ENCODE measurements at regions not wholly inside any gene's neighbourhood (a gene's known extent, or its start where the extent isn't known, plus 50 kb on each side); places are given as distances from the start of the nearest gene placed in this dataset.

- intact Hi-C loops (cut with micrococcal nuclease), result no loop called here
- POLR2A ChIA-PET, result no interaction called here
These were observed 125.6 kb upstream of the RTL1 start for GRCh38 chr14:101028971-101029667.

More at GRCh38 chr14:101028971-101029667, 125.6 kb upstream of the RTL1 start:
- Histone ChIP-seq H3K27ac (ENCODE audit: insufficient read depth, low read depth, low read length) (no peak overlapping the region), H3K79me2 (ENCODE audit: control insufficient read depth, insufficient read depth, low read length) (no peaks in the 10 kb centered on the region), H3K9ac (replicated peaks; ENCODE audit: extremely low read depth, insufficient read depth, low read length) (no peak overlapping the region), H3K36me3 (ENCODE audit: control insufficient read depth in 2 of 2, extremely low read depth in 1 of 2, insufficient read depth in 2 of 2, low read length in 2 of 2) (peaks cover 2 to 14% of the 10 kb centered on the region in 2 experiments), H3K27me3 (ENCODE audit: control insufficient read depth in 2 of 2, insufficient read depth in 2 of 2, low read length in 2 of 2) (no peaks in the 10 kb centered on the region), H2AFZ (ENCODE audit: low read depth, low read length) (no peak overlapping the region), H4K20me1 (replicated peaks; ENCODE audit: control insufficient read depth, extremely low read depth, insufficient read depth, low read length) (no peaks in the 10 kb centered on the region), H3K4me3 (replicated peaks in 1 of 3; ENCODE audit: insufficient read depth in 1 of 3, low read depth in 1 of 3, low read length in 3 of 3) (no peak overlapping the region), H3K9me3 (replicated peaks; ENCODE audit: control insufficient read depth, insufficient read depth, low read length) (no peaks in the 10 kb centered on the region), H3K4me2 (ENCODE audit: insufficient read depth, low read length) (no peak overlapping the region), H3K9me1 (replicated peaks; ENCODE audit: control insufficient read depth, extremely low read depth, insufficient read depth, low read length) (no peaks in the 10 kb centered on the region), H3K4me1 (ENCODE audit: control insufficient read depth, extremely low read depth, insufficient read depth, low read length) (no peaks in the 10 kb centered on the region)
- no TSS peak for BruUV-seq (replicated peaks)
- TF ChIP-seq POLR2AphosphoS5 (IDR thresholded peaks at IDR 0.05; ENCODE audit: insufficient read depth, low read depth, low read length), result no peak
- no peak for TF ChIP-seq FOS (IDR thresholded peaks at IDR 0.05; ENCODE audit: borderline replicate concordance, insufficient read depth, low read length)
- TF ChIP-seq JUN (IDR thresholded peaks at IDR 0.05; ENCODE audit: borderline replicate concordance, insufficient read depth, insufficient read length, low read depth), result no peak
- no peak for TF ChIP-seq GATA2 (IDR thresholded peaks at IDR 0.05; ENCODE audit: insufficient read depth, insufficient read length, low read depth, low read length)
- no peak for TF ChIP-seq CTCF (IDR thresholded peaks at IDR 0.05; ENCODE audit: extremely low read depth in 1 of 2, insufficient read depth in 1 of 2, low read depth in 1 of 2, low read length in 2 of 2)
- TF ChIP-seq, protein P1, sequence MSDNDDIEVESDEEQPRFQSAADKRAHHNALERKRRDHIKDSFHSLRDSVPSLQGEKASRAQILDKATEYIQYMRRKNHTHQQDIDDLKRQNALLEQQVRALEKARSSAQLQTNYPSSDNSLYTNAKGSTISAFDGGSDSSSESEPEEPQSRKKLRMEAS (IDR thresholded peaks at IDR 0.05; ENCODE audit: insufficient read depth, insufficient read length), result no peak
- TF ChIP-seq EZH2 (IDR thresholded peaks at IDR 0.05; ENCODE audit: borderline replicate concordance, low read depth, low read length, severe bottlenecking), result no peak
- TF ChIP-seq POLR2A (IDR thresholded peaks at IDR 0.05; ENCODE audit: low read depth, low read length), result no peak
- TF ChIP-seq MYC (IDR thresholded peaks at IDR 0.05; ENCODE audit: low read depth, low read length), result no peak
- FAIRE-seq (no peak), DNase-seq (ENCODE audit: low read depth, low spot score) (no peak)
- dilution Hi-C loops (cut with MboI; ENCODE audit: extremely low pct_ligation_motif_present, low sequenced_read_pairs), result no loop called here
- CTCF ChIA-PET, result no interaction called here

Measured in endothelial cell of umbilical vein (primary cell).